GM23248 (cell line): ENCODE measurements at regions not wholly inside any gene's neighbourhood (a gene's known extent, or its start where the extent isn't known, plus 50 kb on each side); places are given as distances from the start of the nearest gene placed in this dataset.

Experiments
- EZH2 ChIP-seq: fragments of 200-600 bp; sonication (generic); IDR thresholded peaks from 2 replicates; pipeline ENCODE4 v1.6.1; 2018; ENCODE audit warnings: antibody characterized with exemption, mild to moderate bottlenecking; ENCODE audit not compliant: insufficient read depth, poor library complexity, severe bottlenecking
- EZH2phosphoT487 ChIP-seq: fragments of 200-600 bp; sonication (generic); IDR thresholded peaks from 2 replicates; pipeline ENCODE4 v1.6.1; 2018; ENCODE audit warnings: antibody characterized with exemption, moderate library complexity, mild to moderate bottlenecking, low read depth; ENCODE audit not compliant: insufficient read depth

DNA sequence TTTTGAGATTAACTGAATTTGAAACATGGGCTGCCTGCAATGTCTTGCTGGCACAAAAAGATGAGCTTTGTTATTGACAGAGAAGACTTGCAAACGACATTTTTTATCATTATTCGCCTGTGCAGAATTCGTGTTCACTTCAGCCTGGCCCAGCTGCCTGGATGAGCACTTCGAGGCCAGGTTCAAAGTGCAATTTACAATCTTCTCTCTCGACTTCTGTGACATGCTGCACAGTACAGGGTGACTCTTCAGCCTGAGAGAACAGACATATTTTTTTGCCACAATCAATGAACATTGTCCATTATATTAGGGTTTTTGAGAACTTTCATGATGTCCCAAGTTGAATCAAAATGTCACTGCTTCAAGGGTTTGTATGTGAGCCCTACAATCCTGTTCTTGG, 616.5 kb downstream of the SMARCA1 start:
- TF ChIP-seq EZH2phosphoT487 = no peak
- no peak for TF ChIP-seq EZH2
